GM23338 (cell line): ENCODE measurements at regions not wholly inside any gene's neighbourhood (a gene's known extent, or its start where the extent isn't known, plus 50 kb on each side); places are given as distances from the start of the nearest gene placed in this dataset.

ENCODE experiments used
- CREB1 ChIP-seq: fragments of 250-450 bp; sonication (Bioruptor Pico); IDR thresholded peaks from 2 replicates; pipeline ENCODE4 v1.5.0; 2020; ENCODE audit warnings: low read depth, mild to moderate bottlenecking, moderate library complexity
- EZH2 ChIP-seq: fragments of 200-600 bp; sonication (generic); IDR thresholded peaks from one replicate; pipeline ENCODE4 v1.8.0; 2017; ENCODE audit warnings: antibody characterized with exemption, mild to moderate bottlenecking, low read depth; ENCODE audit not compliant: unreplicated experiment
- POLR2AphosphoS5 ChIP-seq: IDR thresholded peaks from 2 replicates; pipeline ENCODE4 v1.6.1; 2016; ENCODE audit warnings: antibody characterized with exemption, low read depth
- TF ChIP-seq, protein P1 (sequence below), 2 experiments: fragments of 200-600 bp in 1 of 2; sonication (generic) in 1 of 2; conservative IDR thresholded peaks; 2 replicates each; pipeline versions ENCODE4 v1.5.1 to v1.6.1; 2016 to 2017; ENCODE audit warnings: antibody characterized with exemption in 2 of 2, low read depth in 2 of 2, mild to moderate bottlenecking in 2 of 2, moderate library complexity in 1 of 2
- TF ChIP-seq, protein P2 (sequence below): IDR thresholded peaks from one replicate; pipeline ENCODE4 v1.6.1; 2018; ENCODE audit warnings: antibody characterized with exemption; ENCODE audit not compliant: unreplicated experiment

DNA sequence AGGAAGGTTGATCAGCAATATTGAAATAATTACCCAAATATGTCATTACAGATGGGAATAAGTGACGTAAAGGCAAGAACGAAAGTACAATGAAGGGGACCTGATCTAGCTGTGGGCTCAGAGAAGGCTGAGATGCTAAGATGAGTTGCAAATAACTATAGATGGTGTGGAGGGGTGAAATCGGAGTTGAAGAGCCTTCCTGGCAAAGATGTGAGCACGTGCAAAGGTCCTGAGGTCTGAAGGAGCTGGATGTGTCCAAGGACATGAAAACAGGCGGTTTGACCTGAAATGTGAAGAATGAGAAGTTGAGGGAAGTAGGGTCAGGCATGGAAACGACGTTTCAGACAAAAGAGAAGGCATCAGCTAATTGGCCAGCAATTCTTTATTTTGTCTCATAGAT is 61.6 kb upstream of the SLC45A1 start:
- TF ChIP-seq, protein P1, sequence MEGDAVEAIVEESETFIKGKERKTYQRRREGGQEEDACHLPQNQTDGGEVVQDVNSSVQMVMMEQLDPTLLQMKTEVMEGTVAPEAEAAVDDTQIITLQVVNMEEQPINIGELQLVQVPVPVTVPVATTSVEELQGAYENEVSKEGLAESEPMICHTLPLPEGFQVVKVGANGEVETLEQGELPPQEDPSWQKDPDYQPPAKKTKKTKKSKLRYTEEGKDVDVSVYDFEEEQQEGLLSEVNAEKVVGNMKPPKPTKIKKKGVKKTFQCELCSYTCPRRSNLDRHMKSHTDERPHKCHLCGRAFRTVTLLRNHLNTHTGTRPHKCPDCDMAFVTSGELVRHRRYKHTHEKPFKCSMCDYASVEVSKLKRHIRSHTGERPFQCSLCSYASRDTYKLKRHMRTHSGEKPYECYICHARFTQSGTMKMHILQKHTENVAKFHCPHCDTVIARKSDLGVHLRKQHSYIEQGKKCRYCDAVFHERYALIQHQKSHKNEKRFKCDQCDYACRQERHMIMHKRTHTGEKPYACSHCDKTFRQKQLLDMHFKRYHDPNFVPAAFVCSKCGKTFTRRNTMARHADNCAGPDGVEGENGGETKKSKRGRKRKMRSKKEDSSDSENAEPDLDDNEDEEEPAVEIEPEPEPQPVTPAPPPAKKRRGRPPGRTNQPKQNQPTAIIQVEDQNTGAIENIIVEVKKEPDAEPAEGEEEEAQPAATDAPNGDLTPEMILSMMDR (conservative IDR thresholded peaks at IDR 0.05; ENCODE audit: low read depth in 2 of 2): no peak
- TF ChIP-seq, protein P2, sequence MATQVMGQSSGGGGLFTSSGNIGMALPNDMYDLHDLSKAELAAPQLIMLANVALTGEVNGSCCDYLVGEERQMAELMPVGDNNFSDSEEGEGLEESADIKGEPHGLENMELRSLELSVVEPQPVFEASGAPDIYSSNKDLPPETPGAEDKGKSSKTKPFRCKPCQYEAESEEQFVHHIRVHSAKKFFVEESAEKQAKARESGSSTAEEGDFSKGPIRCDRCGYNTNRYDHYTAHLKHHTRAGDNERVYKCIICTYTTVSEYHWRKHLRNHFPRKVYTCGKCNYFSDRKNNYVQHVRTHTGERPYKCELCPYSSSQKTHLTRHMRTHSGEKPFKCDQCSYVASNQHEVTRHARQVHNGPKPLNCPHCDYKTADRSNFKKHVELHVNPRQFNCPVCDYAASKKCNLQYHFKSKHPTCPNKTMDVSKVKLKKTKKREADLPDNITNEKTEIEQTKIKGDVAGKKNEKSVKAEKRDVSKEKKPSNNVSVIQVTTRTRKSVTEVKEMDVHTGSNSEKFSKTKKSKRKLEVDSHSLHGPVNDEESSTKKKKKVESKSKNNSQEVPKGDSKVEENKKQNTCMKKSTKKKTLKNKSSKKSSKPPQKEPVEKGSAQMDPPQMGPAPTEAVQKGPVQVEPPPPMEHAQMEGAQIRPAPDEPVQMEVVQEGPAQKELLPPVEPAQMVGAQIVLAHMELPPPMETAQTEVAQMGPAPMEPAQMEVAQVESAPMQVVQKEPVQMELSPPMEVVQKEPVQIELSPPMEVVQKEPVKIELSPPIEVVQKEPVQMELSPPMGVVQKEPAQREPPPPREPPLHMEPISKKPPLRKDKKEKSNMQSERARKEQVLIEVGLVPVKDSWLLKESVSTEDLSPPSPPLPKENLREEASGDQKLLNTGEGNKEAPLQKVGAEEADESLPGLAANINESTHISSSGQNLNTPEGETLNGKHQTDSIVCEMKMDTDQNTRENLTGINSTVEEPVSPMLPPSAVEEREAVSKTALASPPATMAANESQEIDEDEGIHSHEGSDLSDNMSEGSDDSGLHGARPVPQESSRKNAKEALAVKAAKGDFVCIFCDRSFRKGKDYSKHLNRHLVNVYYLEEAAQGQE: no peak
- TF ChIP-seq CREB1 (CRISPR knock-in tag): no peak
- TF ChIP-seq EZH2: no peak
- no peak for TF ChIP-seq POLR2AphosphoS5
